ENCODE measurements at regions not wholly inside any gene's neighbourhood (a gene's known extent, or its start where the extent isn't known, plus 50 kb on each side); places are given as distances from the start of the nearest gene placed in this dataset.

DNA sequence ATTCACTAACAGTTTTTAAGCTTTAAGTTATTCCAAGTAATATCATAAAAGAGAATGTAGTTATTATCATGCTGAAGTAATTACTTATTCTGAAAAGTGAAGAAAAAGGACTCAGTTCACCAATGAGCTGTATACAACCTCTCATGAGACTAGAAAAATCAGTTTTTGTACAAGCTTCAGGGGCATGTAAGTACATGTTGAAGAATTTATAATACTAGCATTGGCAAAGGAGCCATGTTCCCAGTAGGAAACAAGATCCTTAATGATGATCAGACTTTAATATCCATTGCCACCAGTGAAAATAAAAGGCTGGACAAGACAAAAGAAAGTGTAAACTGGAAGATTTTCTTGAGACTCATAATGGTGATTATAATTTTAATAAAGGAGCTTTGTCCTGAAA lies 532.8 kb downstream of the PLOD2 start:
- ChIA-PET CTCF (interaction anchor here (0.9 kb wide), 2 partner anchors 12 to 39 kb away, joined by 3 to 5 read pairs; no protein-coding TSS in a partner anchor), POLR2A (no interaction called here)
- TF ChIP-seq, protein P1, sequence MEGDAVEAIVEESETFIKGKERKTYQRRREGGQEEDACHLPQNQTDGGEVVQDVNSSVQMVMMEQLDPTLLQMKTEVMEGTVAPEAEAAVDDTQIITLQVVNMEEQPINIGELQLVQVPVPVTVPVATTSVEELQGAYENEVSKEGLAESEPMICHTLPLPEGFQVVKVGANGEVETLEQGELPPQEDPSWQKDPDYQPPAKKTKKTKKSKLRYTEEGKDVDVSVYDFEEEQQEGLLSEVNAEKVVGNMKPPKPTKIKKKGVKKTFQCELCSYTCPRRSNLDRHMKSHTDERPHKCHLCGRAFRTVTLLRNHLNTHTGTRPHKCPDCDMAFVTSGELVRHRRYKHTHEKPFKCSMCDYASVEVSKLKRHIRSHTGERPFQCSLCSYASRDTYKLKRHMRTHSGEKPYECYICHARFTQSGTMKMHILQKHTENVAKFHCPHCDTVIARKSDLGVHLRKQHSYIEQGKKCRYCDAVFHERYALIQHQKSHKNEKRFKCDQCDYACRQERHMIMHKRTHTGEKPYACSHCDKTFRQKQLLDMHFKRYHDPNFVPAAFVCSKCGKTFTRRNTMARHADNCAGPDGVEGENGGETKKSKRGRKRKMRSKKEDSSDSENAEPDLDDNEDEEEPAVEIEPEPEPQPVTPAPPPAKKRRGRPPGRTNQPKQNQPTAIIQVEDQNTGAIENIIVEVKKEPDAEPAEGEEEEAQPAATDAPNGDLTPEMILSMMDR (IDR thresholded peaks at IDR 0.05; ENCODE audit: control extremely low read depth, extremely low read depth, low read depth, missing control alignments) = no peak
- DNase-seq (ENCODE audit: extremely low spot score) = no peak

DNA sequence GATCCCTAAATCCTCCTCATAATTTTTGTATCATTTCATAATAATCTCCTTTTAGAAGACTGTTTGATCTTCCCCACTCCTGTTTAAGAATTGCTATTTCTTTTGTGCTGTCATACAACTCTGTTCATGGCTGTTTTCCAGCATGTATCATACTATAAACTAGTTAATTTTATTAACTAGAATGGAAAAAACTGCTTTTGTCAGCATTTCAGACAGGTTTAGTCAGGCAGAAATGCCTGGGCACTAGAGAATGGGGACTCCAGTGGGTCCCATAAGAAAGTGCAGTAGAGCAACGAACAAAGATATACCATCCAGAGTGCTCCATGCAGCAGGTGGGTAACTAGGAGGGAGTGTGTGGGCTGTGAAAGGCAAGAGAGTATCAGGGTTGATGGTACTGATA lies 523.9 kb downstream of the PLOD2 start:
- TF ChIP-seq, protein P1 (IDR thresholded peaks at IDR 0.05; ENCODE audit: control extremely low read depth, extremely low read depth, low read depth, missing control alignments) = no peak
- POLR2A ChIA-PET = no interaction called here
- CTCF ChIA-PET = no interaction called here

GRCh38 chr3:145639003-145639606 lies 521.9 kb downstream of the PLOD2 start:
- TF ChIP-seq, protein P1 (IDR thresholded peaks at IDR 0.05; ENCODE audit: control extremely low read depth, extremely low read depth, low read depth, missing control alignments) = no peak
- CTCF ChIA-PET = interaction anchor here (1.6 kb wide), 1 partner anchor 11 kb away, joined by 5 read pairs; no protein-coding TSS in a partner anchor

More for the DNA sequence above, 523.9 kb downstream of the PLOD2 start:
- no peak for DNase-seq (ENCODE audit: extremely low spot score)

DNA sequence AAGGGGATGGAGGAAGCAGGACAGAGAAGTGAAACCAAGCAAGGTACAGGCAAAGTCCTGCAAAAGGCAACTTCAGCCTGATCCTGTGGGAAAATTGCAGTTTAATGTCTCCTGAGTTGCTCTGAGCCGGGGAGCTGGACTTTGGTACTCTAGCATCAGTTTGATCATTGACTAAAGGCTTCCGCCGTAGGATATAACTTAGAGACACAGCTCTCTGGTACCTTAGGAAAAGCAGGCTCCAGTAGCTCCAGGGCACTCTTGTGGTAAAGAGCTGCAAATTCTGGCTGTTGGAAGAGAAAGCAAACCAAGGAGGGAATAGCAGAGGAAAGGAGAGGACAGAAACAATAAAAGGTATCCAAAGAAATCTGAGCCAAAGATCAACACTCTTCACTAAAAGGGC lies 521.1 kb downstream of the PLOD2 start:
- ChIA-PET POLR2A (no interaction called here), CTCF (interaction anchor here (1.1 to 1.6 kb wide), 3 partner anchors 11 to 20 kb away, joined by 3 to 5 read pairs (median 4); no protein-coding TSS in a partner anchor)
- TF ChIP-seq, protein P1 (IDR thresholded peaks at IDR 0.05; ENCODE audit: control extremely low read depth, extremely low read depth, low read depth, missing control alignments) = no peak
- DNase-seq (ENCODE audit: extremely low spot score) = no peak

More at GRCh38 chr3:145639003-145639606, 521.9 kb downstream of the PLOD2 start:
- DNase-seq (ENCODE audit: extremely low spot score) = no peak
- POLR2A ChIA-PET = no interaction called here

DNA sequence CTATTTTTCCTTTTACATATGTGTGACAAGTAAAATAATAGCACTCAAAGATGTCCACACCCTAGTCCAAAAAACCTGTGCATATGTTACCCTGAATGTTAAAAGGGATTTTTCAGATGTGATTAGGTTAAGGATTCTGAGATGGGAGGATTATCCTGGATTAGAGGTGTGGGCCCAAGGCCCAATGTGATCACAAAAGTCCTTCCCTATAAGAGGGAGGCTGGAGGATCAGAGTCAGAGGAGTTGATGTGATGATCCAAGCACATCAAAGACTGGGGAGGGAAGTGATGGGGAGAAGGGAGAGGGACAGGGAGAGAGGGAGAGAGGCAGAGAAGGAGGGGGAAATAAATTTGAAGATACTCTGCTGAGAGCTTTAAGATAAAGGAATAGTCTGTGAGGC lies 512.6 kb downstream of the PLOD2 start:
- POLR2A ChIA-PET = no interaction called here
- TF ChIP-seq, protein P1 (IDR thresholded peaks at IDR 0.05; ENCODE audit: control extremely low read depth, extremely low read depth, low read depth, missing control alignments) = no peak
- DNase-seq (ENCODE audit: extremely low spot score) = no peak
- CTCF ChIA-PET = interaction anchor here (0.9 kb wide), 1 partner anchor 14 kb away, joined by 3 read pairs; no protein-coding TSS in a partner anchor

DNA sequence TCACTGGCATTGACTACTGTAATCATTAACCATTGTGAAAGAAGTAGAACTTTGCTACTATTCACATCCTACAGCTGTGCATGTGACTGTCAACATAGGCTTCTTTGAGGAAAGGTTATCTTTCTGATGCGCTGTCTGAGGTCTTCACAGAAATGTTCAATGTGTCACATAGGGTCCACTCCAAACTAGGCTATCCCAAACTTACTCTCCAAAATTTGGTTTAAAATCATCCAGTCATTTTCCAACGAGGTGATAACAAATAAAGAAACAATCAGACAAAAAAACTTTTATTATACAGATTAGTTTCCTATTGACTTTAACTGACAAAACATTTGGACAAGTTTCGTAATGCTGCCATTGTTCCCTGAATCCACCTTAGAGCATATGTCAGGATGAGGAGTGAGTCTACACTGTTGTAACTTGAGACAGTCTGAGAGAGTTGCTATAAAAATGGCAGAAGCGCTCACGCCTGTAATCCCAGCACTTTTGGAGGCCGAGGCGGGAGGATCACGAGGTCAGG lies 511.6 kb downstream of the PLOD2 start:
- CTCF ChIA-PET = no interaction called here
- DNase-seq (ENCODE audit: extremely low spot score) = no peak
- POLR2A ChIA-PET = no interaction called here
- TF ChIP-seq, protein P1 (IDR thresholded peaks at IDR 0.05; ENCODE audit: control extremely low read depth, extremely low read depth, low read depth, missing control alignments) = no peak

All from GM10248 (cell line).